ENCODE measurements at regions not wholly inside any gene's neighbourhood (a gene's known extent, or its start where the extent isn't known, plus 50 kb on each side); places are given as distances from the start of the nearest gene placed in this dataset.

DNA sequence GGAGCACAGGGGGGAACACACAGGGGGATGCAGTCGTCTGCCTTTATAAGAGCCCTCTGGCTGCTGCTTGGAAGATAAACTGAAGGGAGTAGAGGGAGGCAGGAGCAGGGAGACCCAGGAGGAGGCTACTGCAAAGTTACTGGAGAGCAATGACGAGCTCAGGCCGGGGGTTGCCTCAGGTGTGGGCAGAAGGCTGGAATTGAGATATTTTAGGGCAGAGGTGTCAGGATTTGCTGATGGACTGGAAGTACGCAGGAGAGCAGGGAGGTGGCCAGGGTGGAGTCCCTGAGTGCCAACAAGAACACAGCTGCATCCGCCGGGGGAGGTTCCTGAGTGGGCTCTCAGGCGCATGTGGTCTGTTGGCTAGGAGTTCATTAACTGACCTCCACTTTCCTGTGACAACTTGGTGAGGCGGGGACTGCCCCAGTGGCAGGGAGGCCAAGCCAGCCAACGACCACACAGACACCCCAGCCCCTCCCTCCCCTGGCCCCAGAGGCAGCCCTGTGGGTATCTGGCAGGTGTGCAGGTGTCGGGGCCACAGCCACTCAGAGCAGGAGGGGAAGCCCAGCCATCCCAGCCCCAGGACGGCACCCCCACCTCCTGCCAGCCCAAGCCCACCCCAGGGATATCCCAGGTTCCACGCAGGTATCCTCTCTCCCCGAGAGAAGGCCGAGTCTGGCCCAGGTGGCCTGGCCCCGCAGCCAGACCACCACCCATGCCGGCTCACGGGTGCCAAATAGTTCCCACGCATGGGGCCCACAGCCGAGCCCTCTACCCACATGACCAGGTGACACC, 85.4 kb downstream of the NCOR2 start:
- TF ChIP-seq, protein P1, sequence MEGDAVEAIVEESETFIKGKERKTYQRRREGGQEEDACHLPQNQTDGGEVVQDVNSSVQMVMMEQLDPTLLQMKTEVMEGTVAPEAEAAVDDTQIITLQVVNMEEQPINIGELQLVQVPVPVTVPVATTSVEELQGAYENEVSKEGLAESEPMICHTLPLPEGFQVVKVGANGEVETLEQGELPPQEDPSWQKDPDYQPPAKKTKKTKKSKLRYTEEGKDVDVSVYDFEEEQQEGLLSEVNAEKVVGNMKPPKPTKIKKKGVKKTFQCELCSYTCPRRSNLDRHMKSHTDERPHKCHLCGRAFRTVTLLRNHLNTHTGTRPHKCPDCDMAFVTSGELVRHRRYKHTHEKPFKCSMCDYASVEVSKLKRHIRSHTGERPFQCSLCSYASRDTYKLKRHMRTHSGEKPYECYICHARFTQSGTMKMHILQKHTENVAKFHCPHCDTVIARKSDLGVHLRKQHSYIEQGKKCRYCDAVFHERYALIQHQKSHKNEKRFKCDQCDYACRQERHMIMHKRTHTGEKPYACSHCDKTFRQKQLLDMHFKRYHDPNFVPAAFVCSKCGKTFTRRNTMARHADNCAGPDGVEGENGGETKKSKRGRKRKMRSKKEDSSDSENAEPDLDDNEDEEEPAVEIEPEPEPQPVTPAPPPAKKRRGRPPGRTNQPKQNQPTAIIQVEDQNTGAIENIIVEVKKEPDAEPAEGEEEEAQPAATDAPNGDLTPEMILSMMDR (IDR thresholded peaks at IDR 0.05; ENCODE audit: extremely low read depth, insufficient read depth, missing control alignments), result no peak
- peak; percentile 59 for DNase-seq (ENCODE audit: low spot score)
- in situ Hi-C loops (cut with MboI; ENCODE audit: low pct_unique_long_range_greater_than_20kb, low sequenced_read_pairs, unreplicated experiment), result no loop called here

- DNase-seq (ENCODE audit: low spot score), result no peak
- TF ChIP-seq, protein P1 (IDR thresholded peaks at IDR 0.05; ENCODE audit: extremely low read depth, insufficient read depth, missing control alignments), result no peak
- in situ Hi-C loops (cut with MboI; ENCODE audit: low pct_unique_long_range_greater_than_20kb, low sequenced_read_pairs, unreplicated experiment), result no loop called here
These were observed 86.1 kb downstream of the NCOR2 start for GRCh38 chr12:124481257-124481750.

DNA sequence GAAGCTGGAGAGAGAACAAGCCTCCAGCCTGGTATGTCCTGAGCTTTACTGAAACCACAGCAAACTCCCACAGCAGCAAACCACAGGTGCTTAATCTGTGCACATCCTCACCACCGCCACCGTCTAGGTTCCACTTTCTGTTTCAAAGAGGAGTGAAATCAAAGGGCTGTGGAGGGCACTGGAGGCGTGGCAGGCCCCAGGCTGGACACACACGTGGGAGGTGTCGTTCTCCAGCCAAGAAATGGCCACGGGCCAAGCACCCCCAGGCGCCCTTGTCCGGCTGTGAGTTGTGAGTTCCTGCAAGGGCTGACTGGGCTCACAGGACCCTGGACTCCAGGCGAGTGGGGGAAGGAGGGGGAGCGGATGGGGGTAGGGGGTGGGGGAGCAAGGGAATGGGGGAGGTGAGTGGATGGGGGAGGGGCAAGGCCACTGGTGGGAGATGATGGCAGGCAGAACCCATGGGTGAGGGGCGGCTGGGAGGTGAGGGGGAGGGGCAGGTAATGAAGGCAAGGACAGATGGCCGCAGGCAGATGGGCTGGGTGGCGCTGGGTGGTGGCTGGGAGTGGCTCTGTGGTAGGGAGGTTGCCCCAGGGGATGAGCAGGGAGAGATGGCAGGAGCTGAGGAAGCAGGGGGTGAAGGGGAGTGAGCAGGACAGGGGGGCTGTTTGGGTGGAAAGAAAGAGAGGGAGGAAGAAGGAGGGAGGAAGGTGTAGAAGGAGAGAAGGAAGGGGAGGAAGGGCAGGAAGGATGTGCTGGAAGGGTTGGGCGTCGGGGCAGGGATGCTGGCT, 86.7 kb downstream of the NCOR2 start:
- TF ChIP-seq, protein P1 (IDR thresholded peaks at IDR 0.05; ENCODE audit: extremely low read depth, insufficient read depth, missing control alignments), result no peak
- DNase-seq (ENCODE audit: low spot score), result peak; percentile 87
- in situ Hi-C loops (cut with MboI; ENCODE audit: low pct_unique_long_range_greater_than_20kb, low sequenced_read_pairs, unreplicated experiment), result no loop called here

DNA sequence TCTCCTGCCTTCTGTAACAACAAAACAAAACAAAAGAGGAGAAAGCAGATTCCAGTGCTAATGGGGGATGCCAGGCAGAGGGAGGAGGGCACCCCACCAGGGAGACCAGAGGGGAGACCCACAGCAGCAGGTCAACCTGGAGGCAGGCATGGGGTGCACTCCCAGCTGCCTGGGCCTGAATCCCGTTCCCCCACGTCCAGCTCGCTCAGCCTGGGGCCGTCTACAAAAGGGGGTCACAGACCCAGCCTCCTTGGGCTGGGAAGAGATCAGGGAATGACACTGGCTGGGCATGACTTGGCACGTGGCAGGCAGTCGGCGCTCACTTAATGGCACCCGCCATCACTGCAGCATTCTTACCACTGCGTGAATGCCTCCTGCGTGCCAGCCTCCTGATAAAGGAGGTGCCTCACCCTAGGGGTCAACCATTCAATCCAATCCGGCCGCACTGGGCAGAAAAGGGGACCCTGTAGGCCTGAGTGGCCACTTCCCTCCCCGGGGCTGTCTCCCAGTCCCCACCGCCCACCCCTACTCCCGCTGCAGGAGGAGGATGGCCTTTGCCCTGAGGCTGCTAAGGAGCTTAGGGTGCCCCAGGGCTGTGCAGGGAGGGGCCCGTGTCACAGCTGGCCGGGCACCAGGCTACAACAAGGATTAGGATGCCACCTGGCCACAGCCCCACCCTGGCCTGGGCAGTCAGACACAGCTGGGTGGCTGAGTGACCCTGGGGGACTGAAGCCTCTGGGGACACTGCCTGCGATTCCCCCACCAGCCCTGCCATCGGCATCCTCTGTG, 87.5 kb downstream of the NCOR2 start:
- in situ Hi-C loops (cut with MboI; ENCODE audit: low pct_unique_long_range_greater_than_20kb, low sequenced_read_pairs, unreplicated experiment), result no loop called here
- DNase-seq (ENCODE audit: low spot score), result no peak
- TF ChIP-seq, protein P1 (IDR thresholded peaks at IDR 0.05; ENCODE audit: extremely low read depth, insufficient read depth, missing control alignments), result no peak

GRCh38 chr12:124478985-124479645, 88.3 kb downstream of the NCOR2 start:
- in situ Hi-C loops (cut with MboI; ENCODE audit: low pct_unique_long_range_greater_than_20kb, low sequenced_read_pairs, unreplicated experiment), result no loop called here
- no peak for DNase-seq (ENCODE audit: low spot score)
- TF ChIP-seq, protein P1 (IDR thresholded peaks at IDR 0.05; ENCODE audit: extremely low read depth, insufficient read depth, missing control alignments), result no peak

DNA sequence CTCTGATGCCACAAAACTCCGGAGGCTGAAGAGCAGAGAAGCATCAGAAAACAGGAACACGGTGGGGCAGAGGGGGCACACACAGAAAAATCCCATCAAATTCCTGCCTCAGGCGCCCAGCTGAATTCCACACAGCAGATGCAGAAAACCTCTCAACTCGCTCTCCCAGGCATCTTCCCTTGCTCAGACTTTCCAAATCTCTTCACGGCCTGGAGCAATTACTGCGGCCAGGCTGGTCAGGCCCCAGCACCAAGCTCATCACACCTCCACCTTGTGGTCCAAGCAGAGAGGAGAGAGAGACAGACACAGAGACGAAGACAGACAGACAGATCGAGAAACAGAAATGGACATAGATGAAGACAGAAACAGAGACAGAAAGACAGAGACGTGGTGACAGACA, 89.0 kb downstream of the NCOR2 start:
- TF ChIP-seq, protein P1 (IDR thresholded peaks at IDR 0.05; ENCODE audit: extremely low read depth, insufficient read depth, missing control alignments), result no peak
- DNase-seq (ENCODE audit: low spot score), result no peak
- in situ Hi-C loops (cut with MboI; ENCODE audit: low pct_unique_long_range_greater_than_20kb, low sequenced_read_pairs, unreplicated experiment), result no loop called here

All from GM13977 (cell line).